IPS-18c (cell line): ENCODE measurements at regions not wholly inside any gene's neighbourhood (a gene's known extent, or its start where the extent isn't known, plus 50 kb on each side); places are given as distances from the start of the nearest gene placed in this dataset.

Source experiments
- H3K4me3 ChIP-seq: 2 replicates; pipeline ENCODE4 v1.7.0; 2013; ENCODE audit warnings: low read depth, mild to moderate bottlenecking, low read length, moderate library complexity; ENCODE audit not compliant: insufficient read depth
- H3K9me3 ChIP-seq: one replicate; pipeline ENCODE4 v1.6.1; 2013; ENCODE audit warnings: mild to moderate bottlenecking, low read length, moderate library complexity; ENCODE audit not compliant: control insufficient read depth, insufficient read depth

- Histone ChIP-seq H3K9me3 (no peaks in the 10 kb centered on the region), H3K4me3 (no peak overlapping the region)
Measured at GRCh38 chr10:9994131-9994530, 1023.5 kb upstream of the CELF2 start.

DNA sequence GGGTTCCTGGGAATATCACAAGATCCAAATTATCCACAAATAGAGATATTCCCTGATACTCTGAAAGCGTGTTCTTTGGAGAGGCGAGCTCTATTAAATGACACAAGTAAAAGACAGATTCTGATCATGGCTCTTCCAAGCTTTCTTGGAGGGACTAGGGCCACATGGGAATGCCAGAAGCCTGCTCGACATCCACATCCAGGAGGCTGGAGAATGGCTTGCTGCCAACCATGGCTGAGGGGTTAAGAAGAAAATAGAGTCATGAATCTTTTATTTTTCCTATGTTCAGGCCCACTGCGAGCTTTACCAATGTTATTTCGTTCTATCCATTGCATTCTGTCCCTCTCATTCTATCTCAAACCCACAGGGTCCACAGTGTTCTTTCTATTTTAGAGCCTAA, 1018.0 kb upstream of the CELF2 start:
- no peak overlapping the region for H3K4me3 ChIP-seq
- H3K9me3 ChIP-seq, result no peaks in the 10 kb centered on the region

GRCh38 chr10:10007957-10008356, 1009.7 kb upstream of the CELF2 start:
- no peak overlapping the region for H3K4me3 ChIP-seq

DNA sequence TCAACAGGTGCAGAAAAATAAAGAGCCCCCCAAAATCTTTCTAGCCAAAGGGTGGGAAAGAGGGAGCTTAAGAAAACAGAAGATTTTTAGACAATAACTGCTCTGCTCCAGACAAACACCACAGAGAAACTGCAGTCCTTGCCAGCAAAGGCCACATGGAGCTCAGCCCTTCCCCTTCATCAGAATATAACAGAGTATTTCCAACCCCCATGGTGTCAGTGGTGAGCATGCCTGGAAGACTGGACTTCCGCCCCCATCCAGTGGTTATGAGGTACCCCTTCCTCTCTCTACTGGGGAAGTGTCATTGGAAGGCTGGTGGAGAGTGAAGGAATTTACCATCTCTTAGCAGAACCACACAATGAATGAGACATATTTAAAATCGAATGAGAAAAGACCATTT, 1007.3 kb upstream of the CELF2 start:
- H3K4me3 ChIP-seq, result no peak overlapping the region
- H3K9me3 ChIP-seq, result no peaks in the 10 kb centered on the region

More at GRCh38 chr10:10007957-10008356, 1009.7 kb upstream of the CELF2 start:
- no peaks in the 10 kb centered on the region for H3K9me3 ChIP-seq

DNA sequence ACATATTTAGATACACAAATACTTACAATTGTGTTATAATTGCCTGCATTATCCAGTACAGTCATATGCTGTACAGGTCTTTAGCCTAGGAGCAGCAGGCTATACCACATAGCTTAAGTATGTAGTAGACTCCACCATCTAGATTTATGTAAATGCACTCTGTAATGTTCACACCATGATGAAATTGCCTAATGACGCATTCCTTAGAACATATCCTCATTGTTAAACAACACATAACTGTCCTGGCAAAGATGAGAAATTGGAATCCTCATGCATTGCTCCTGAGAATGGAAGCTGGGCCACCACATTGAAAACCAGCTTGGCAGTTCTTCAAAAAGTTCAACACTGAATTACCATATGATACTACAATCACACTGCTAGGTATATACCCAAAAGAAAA, 1002.8 kb upstream of the CELF2 start:
- no peak overlapping the region for H3K4me3 ChIP-seq
- no peaks in the 10 kb centered on the region for H3K9me3 ChIP-seq

- Histone ChIP-seq H3K4me3 (no peak overlapping the region), H3K9me3 (no peaks in the 10 kb centered on the region)
Measured at GRCh38 chr10:10017716-10018115, 1000.0 kb upstream of the CELF2 start.

- Histone ChIP-seq H3K4me3 (no peak overlapping the region), H3K9me3 (no peaks in the 10 kb centered on the region)
Measured at GRCh38 chr10:10020945-10021344, 996.7 kb upstream of the CELF2 start.

DNA sequence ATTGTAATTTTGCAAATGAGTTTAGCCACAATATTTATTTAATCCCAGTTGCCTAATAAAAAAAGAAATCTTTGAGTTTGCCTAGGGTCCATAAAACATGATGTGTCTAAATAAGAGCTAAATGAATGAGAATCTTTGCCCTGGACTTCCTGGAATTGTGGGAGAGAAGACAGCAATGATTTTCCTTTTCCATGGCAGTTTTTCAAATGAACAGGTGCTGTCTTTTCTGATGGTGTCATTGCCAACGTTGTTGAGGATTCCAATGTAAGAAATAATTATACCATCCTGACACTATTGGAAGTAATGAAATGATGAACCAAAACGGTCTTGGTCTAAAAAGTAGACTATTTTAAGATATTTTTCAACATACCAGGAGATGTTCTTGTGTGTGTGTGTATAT, 984.7 kb upstream of the CELF2 start:
- no peak overlapping the region for H3K4me3 ChIP-seq
- no peaks in the 10 kb centered on the region for H3K9me3 ChIP-seq

DNA sequence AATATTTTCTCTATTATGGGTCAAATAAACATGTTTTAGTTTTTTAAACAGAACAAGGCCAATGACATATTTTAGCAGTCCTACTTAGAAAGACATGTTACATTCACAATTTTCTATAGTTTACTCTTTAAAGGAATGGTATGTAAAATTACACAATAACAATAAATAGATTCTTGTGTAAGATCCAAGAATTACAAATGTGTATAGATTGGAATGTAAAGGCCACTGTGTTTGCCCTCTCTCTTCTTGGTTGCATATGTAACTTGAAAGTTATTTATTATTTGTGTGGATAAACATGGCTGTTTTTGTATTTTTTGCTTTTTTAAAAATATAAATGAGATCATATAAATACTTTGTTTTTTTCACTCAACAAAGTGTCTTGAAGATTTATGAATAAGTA, 979.3 kb upstream of the CELF2 start:
- no peaks in the 10 kb centered on the region for H3K9me3 ChIP-seq
- no peak overlapping the region for H3K4me3 ChIP-seq

DNA sequence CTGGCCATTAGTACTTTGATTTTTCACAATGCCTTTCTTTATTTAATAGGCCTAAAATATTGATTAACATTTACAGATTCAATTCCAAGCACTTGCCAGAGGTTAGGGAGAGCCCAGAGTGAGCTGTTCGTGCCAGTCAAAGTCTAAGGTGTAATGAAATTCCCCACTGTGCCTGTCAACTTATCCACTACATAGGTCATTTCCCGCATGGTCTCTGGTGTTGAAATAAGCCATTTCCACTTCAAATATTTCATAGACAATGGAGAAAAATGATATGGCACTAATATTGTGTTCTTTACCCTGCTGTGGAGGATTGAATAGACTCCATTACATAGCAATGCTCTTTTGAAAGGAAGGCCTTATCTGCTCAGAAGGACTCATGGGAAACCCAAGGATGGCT, 978.1 kb upstream of the CELF2 start:
- no peak overlapping the region for H3K4me3 ChIP-seq
- no peaks in the 10 kb centered on the region for H3K9me3 ChIP-seq

GRCh38 chr10:10043083-10043482, 974.6 kb upstream of the CELF2 start:
- no peak overlapping the region for H3K4me3 ChIP-seq
- no peaks in the 10 kb centered on the region for H3K9me3 ChIP-seq

DNA sequence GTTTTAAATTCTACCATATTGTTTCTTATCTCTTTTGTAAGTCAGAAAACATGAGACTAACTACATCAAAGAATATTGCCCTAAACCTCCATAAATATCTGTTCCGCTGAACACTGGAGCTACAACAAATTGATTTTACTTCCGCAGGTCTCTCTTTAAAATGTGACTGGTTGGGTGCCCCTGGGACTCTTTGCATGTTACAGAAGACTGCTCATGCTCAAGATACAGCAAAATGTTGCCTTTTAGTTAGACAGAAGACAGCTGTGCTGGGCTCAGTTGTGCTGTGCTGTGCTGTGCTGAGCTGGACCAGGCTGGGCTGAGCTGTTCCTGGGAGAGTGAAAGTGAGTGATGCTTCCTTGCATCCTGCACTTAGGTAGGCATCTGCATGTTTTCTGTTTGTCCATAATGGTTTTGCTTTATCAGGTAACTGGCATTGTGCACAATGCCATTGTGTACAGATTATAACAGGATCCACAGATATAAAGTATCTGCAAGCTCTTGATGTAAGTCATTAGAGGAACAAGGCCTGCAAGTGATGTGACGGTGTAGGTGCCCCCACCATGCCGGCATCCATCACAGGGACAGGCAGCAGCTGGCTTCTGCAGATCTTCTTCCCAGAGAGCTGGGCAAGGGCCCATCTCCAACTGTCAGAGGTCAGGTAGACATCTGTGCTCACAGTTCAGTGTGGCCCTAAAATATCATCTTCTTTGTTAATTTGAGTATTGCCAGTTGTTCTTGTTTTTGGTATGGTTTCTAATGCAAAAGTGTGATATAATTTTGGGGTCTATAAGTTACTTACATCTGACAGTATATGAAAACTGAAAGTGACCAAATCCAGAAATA, 972.5 kb upstream of the CELF2 start:
- H3K9me3 ChIP-seq, result no peaks in the 10 kb centered on the region

DNA sequence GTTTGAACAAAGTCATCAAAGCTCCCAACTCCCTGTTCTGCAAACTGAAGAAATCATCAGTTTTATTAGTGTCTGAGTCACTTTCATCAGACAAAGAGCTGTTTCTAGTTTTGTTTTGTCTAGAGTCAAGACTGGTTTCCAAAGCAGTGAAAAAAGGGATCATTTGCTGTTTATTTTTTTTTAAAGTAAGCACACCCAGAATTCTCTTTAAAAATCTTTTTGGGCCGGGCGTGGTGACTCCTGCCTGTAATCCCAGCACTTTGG, 972.0 kb upstream of the CELF2 start:
- Histone ChIP-seq H3K4me3 (no peak overlapping the region), H3K9me3 (no peaks in the 10 kb centered on the region)

More for the DNA sequence above, 972.5 kb upstream of the CELF2 start:
- no peak overlapping the region for H3K4me3 ChIP-seq

- Histone ChIP-seq H3K4me3 (no peak overlapping the region), H3K9me3 (no peaks in the 10 kb centered on the region)
Measured at GRCh38 chr10:10047426-10047825, 970.2 kb upstream of the CELF2 start.

- H3K4me3 ChIP-seq, result no peak overlapping the region
- H3K9me3 ChIP-seq, result no peaks in the 10 kb centered on the region
Measured at GRCh38 chr10:10053051-10053450, 964.6 kb upstream of the CELF2 start.

DNA sequence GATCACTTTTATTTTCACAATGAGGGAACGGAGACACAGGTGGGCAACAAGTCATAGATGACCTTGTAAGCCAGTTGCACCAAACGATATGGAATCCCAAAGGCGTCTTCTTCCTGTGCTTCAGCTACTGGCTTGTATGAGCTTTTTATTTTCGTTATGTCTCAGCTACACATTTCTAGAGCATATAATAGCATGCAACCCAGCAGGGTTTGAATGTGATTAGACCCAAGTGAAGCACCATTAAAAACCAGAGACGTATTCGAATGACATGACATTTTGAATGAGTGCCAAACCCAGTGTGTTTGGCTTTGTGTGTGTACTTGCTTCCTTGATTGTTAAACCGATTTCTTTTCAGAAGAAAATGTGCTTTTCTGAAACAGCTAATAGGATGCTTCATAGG, 963.2 kb upstream of the CELF2 start:
- Histone ChIP-seq H3K4me3 (no peak overlapping the region), H3K9me3 (no peaks in the 10 kb centered on the region)

- Histone ChIP-seq H3K4me3 (no peak overlapping the region), H3K9me3 (no peaks in the 10 kb centered on the region)
Measured at GRCh38 chr10:10055656-10056442, 961.8 kb upstream of the CELF2 start.

DNA sequence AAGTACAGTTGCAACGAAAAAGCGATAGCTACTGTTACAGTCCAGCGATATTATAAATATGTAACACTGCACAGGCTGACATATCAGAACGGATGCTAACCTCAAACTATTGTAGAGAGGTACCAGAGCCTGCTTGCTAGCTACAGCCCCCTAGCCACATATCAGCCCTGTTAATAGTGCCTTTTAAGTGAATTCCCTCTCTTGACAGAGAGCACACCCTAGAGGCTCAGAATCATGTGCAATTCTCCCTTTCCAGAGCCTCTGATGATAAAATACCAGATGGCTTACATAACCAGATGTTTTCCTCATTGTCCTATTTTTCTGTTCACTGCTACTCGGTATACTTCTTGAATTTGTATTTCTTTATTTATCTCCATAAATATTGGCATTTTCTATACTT, 960.7 kb upstream of the CELF2 start:
- Histone ChIP-seq H3K9me3 (no peaks in the 10 kb centered on the region), H3K4me3 (no peak overlapping the region)
